Mammary epithelial cell (primary cell): ENCODE measurements at regions not wholly inside any gene's neighbourhood (a gene's known extent, or its start where the extent isn't known, plus 50 kb on each side); places are given as distances from the start of the nearest gene placed in this dataset.
"Not testable (repeated sequence)": the region's sequence is repeated elsewhere in the genome, so short reads cannot be mapped to it uniquely, and the experiment has no call there.

Experiments
- EZH2 ChIP-seq: IDR thresholded peaks from 2 replicates; pipeline ENCODE4 v1.6.1; 2012; ENCODE audit warnings: low read length, inconsistent platforms, borderline replicate concordance
- TF ChIP-seq, protein P1 (sequence below), 2 donors: IDR thresholded peaks in 1 of 2; conservative IDR thresholded peaks in 1 of 2; 2 replicates each; pipeline ENCODE4 v1.5.1; 2011 to 2012; ENCODE audit warnings: inconsistent platforms in 2 of 2, low read length in 2 of 2, mild to moderate bottlenecking in 2 of 2, control low read depth in 1 of 2, low read depth in 1 of 2; ENCODE audit not compliant: insufficient read depth in 1 of 2; ENCODE audit errors: extremely low read depth in 1 of 2

DNA sequence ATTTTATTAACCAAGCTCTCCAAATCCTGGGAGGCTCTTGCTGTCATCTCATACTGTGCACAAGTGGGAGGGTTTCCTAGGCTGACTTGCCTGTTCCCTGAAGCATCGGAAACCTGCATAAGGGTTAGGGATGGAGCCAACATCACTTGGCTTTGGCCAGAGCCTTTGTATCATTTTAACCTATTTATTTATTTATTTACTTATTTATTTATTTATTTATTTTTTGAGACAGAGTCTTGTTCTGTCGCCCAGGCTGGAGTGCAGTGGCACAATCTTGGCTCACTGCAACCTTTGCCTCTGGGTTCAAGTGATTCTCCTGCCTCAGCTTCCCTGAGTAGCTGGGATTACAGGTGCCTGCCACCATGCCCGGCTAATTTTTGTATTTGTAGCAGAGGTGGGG lies 645.9 kb downstream of the TYW1 start:
- TF ChIP-seq, protein P1, sequence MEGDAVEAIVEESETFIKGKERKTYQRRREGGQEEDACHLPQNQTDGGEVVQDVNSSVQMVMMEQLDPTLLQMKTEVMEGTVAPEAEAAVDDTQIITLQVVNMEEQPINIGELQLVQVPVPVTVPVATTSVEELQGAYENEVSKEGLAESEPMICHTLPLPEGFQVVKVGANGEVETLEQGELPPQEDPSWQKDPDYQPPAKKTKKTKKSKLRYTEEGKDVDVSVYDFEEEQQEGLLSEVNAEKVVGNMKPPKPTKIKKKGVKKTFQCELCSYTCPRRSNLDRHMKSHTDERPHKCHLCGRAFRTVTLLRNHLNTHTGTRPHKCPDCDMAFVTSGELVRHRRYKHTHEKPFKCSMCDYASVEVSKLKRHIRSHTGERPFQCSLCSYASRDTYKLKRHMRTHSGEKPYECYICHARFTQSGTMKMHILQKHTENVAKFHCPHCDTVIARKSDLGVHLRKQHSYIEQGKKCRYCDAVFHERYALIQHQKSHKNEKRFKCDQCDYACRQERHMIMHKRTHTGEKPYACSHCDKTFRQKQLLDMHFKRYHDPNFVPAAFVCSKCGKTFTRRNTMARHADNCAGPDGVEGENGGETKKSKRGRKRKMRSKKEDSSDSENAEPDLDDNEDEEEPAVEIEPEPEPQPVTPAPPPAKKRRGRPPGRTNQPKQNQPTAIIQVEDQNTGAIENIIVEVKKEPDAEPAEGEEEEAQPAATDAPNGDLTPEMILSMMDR (conservative IDR thresholded peaks at IDR 0.05 in 1 of 2, IDR thresholded peaks at IDR 0.05 in 1 of 2; ENCODE audit: extremely low read depth in 1 of 2, insufficient read depth in 1 of 2, low read depth in 1 of 2, low read length in 2 of 2): not testable (repeated sequence)
- not testable (repeated sequence) for TF ChIP-seq EZH2
